GM13976 (cell line): ENCODE measurements at regions not wholly inside any gene's neighbourhood (a gene's known extent, or its start where the extent isn't known, plus 50 kb on each side); places are given as distances from the start of the nearest gene placed in this dataset.

Experiments used
- DNase-seq: peaks from one replicate; pipeline ENCODE4 v3.0.0; 2012; ENCODE audit warnings: low spot score
- CTCF ChIP-seq: IDR thresholded peaks from 2 replicates; pipeline ENCODE4 v1.5.1; 2012; ENCODE audit warnings: borderline replicate concordance, mild to moderate bottlenecking; ENCODE audit not compliant: insufficient read depth; ENCODE audit errors: extremely low read depth, missing control alignments, control extremely low read depth
- in situ Hi-C: fragments of 300-500 bp; cut with MboI; formaldehyde crosslinking; loops from one replicate; pipeline ENCODE4 v1.12.0; 2022; ENCODE audit warnings: low sequenced_read_pairs, mixed read lengths, inconsistent platforms; ENCODE audit not compliant: unreplicated experiment

GRCh38 chr2:188085421-188085820 lies 206.3 kb upstream of the GULP1 start:
- in situ Hi-C loops, result no loop called here
- DNase-seq, result no peak
- TF ChIP-seq CTCF, result no peak

- no peak for DNase-seq
- TF ChIP-seq CTCF, result no peak
- in situ Hi-C loops, result no loop called here
These were observed 201.8 kb upstream of the GULP1 start for GRCh38 chr2:188089901-188090300.

- in situ Hi-C loops, result no loop called here
- no peak for TF ChIP-seq CTCF
- no peak for DNase-seq
These were observed 200.5 kb upstream of the GULP1 start for GRCh38 chr2:188091220-188091619.

- no peak for TF ChIP-seq CTCF
- in situ Hi-C loops, result no loop called here
- no peak for DNase-seq
These were observed 198.9 kb upstream of the GULP1 start for GRCh38 chr2:188092734-188093133.

GRCh38 chr2:188096910-188097309 lies 194.8 kb upstream of the GULP1 start:
- in situ Hi-C loops, result no loop called here
- no peak for TF ChIP-seq CTCF
- DNase-seq, result no peak

GRCh38 chr2:188102881-188103280 lies 188.8 kb upstream of the GULP1 start:
- in situ Hi-C loops, result no loop called here
- TF ChIP-seq CTCF, result no peak
- no peak for DNase-seq

GRCh38 chr2:188114014-188114413 lies 177.7 kb upstream of the GULP1 start:
- in situ Hi-C loops, result no loop called here
- no peak for DNase-seq
- no peak for TF ChIP-seq CTCF
